Left lung (tissue), 4 donors: ENCODE measurements at regions not wholly inside any gene's neighbourhood (a gene's known extent, or its start where the extent isn't known, plus 50 kb on each side); places are given as distances from the start of the nearest gene placed in this dataset.

Source experiments
- ATAC-seq: fragments of 200-7000 bp; cut with Tn5 transposase; one replicate; pipeline ENCODE4 v1.9.1; 2020; ENCODE audit warnings: moderate library complexity
- DNase-seq, 4 donors: peaks; one replicate each; pipeline ENCODE4 v3.0.0-alpha.2; 2013 to 2020
- H3K27ac ChIP-seq, 2 donors: fragments of 200-600 bp; sonication (generic) in 1 of 2; one replicate each; pipeline versions ENCODE4 v1.5.0 to v1.8.0; 2020 to 2021
- H3K27me3 ChIP-seq, 2 donors: fragments of 200-600 bp; sonication (generic) in 1 of 2; one replicate each; pipeline versions ENCODE4 v1.5.0 to v1.8.0; 2020 to 2021
- H3K36me3 ChIP-seq, 2 donors: fragments of 200-600 bp; sonication (generic) in 1 of 2; one replicate each; pipeline versions ENCODE4 v1.5.0 to v1.8.0; 2020 to 2021
- H3K4me1 ChIP-seq, 2 donors: fragments of 200-600 bp; one replicate each; pipeline ENCODE4 v1.8.0; 2021
- H3K4me3 ChIP-seq, 2 donors: fragments of 200-600 bp; sonication (generic) in 1 of 2; one replicate each; pipeline versions ENCODE4 v1.5.0 to v1.8.0; 2020 to 2021; ENCODE audit warnings: mild to moderate bottlenecking in 1 of 2
- H3K9me3 ChIP-seq, 2 donors: fragments of 200-600 bp; sonication (generic) in 1 of 2; one replicate each; pipeline versions ENCODE4 v1.5.0 to v1.8.0; 2020 to 2021
- intact Hi-C, 2 donors: fragments of 100-400 bp; cut with DNase I; formaldehyde crosslinking; loops; one replicate each; pipeline versions ENCODE4 v1.11.2 to v1.14.2; 2022
- TF ChIP-seq, protein P1 (sequence below), 2 donors: fragments of 200-600 bp; sonication (generic) in 1 of 2; IDR thresholded peaks; one replicate each; pipeline versions ENCODE4 v1.5.0 to v1.8.0; 2021; ENCODE audit warnings: antibody characterized with exemption in 2 of 2
- donor health status: DM: no; HTN: yes; CAD: no.
- donor health status: DM: no; HTN: no; CAD: no.

DNA sequence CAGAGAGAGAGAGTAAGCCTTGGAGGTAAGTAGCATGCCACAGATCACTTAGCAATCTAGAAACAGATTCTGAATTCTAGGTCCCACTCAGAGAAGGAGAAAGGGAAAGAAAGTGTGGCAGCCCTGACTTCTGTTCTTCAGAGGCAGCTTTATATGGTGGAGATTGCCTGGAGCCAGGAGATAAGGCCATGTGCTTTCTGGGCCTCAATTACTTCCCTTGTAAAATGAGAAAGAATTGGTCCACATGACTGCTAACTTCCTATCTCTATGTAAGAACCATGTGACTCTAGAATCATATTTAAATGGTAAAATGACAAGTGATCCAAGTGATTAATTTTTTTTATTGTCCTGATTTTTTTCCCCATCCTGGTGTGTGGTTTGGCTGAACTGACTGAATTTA lies 64.1 kb downstream of the HHEX start:
- no peaks in the 10 kb centered on the region for H3K9me3 ChIP-seq
- H3K36me3 ChIP-seq = no peaks in the 10 kb centered on the region
- no peak for DNase-seq
- ATAC-seq = no peak
- TF ChIP-seq, protein P1, sequence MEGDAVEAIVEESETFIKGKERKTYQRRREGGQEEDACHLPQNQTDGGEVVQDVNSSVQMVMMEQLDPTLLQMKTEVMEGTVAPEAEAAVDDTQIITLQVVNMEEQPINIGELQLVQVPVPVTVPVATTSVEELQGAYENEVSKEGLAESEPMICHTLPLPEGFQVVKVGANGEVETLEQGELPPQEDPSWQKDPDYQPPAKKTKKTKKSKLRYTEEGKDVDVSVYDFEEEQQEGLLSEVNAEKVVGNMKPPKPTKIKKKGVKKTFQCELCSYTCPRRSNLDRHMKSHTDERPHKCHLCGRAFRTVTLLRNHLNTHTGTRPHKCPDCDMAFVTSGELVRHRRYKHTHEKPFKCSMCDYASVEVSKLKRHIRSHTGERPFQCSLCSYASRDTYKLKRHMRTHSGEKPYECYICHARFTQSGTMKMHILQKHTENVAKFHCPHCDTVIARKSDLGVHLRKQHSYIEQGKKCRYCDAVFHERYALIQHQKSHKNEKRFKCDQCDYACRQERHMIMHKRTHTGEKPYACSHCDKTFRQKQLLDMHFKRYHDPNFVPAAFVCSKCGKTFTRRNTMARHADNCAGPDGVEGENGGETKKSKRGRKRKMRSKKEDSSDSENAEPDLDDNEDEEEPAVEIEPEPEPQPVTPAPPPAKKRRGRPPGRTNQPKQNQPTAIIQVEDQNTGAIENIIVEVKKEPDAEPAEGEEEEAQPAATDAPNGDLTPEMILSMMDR (IDR thresholded peaks at IDR 0.05) = no peak
- intact Hi-C loops = loop anchor here in 1 of 2 donors (10.0 kb wide), 1 partner anchor 49 kb away; no protein-coding TSS in a partner anchor
- no peak overlapping the region for H3K4me3 ChIP-seq
- no peaks in the 10 kb centered on the region for H3K27me3 ChIP-seq
- H3K27ac ChIP-seq = no peak overlapping the region
- peaks cover 18 to 46% of the 10 kb centered on the region in 2 donors for H3K4me1 ChIP-seq

DNA sequence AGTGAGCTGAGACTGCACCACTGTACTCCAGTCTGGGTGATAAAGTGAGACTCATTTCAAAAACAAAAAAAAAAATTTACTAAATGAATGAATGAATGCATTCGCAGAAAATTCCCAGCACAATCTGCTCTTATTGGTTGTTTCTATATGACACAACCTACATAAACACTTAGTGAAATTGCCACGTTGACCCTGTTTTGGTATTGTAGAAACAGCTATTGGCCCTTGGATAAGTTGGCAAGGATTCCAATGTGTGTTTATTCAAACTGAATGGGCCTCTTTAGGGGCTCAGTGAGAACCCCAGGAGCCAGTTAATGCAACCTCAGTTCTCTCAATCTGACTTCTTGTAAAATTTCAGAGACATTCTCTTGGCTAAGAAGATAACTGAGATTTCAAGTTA lies 66.0 kb downstream of the HHEX start:
- TF ChIP-seq, protein P1 (IDR thresholded peaks at IDR 0.05) = no peak
- Histone ChIP-seq H3K4me3 (no peak overlapping the region), H3K36me3 (no peaks in the 10 kb centered on the region), H3K9me3 (no peaks in the 10 kb centered on the region), H3K4me1 (peaks cover 18 to 58% of the 10 kb centered on the region in 2 donors), H3K27ac (peak overlapping the region in 1 of 2 donors; percentile 89), H3K27me3 (no peaks in the 10 kb centered on the region)
- intact Hi-C loops = loop anchor here in 1 of 2 donors (10.0 kb wide), 1 partner anchor 51 kb away; no protein-coding TSS in a partner anchor
- DNase-seq (peak in 1 of 4 donors; percentile 17), ATAC-seq (no peak)

DNA sequence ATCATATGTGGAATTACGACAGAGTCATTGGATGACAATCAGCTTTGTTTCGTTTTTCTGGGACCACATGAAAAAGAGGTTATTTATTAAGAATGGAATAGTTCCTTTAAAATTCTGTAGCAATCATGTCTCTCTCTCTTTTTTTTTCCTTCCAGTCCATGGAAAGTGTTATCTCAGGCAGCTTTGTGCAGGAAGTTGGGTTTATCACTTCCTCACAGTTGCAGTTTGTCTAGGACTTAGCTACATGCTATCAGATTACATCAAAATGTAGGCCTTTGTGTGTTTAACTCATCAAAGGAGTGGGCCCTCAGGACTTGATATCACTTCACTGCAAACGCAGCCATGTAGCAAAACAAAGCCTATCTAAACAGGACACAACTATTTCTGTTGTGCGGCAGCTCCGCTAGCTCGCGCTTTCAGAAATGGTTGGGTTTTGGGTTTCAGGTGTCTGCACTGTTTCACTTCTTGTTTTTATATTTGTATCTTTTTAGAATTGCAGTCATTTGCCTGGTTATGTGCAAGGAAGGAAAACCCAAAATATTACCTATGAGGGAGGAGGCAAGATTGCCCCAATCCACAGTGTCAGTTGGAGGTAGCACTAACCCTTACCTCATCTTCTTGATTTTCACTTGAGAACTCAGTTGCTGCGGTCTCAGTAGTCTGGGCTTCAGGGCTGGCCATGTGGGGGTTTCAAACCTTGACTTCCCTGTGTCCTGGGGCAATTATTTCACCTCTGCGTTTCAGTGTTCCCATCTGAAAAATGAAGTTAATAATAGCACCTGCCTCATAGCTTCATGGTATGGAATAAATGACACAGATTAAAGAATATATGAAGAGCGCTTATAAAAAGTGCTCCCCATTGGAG lies 66.7 kb downstream of the HHEX start:
- no peak for ATAC-seq
- intact Hi-C loops = loop anchor here in 1 of 2 donors (10.0 kb wide), 1 partner anchor 52 kb away; no protein-coding TSS in a partner anchor
- H3K4me3 ChIP-seq = no peak overlapping the region

DNA sequence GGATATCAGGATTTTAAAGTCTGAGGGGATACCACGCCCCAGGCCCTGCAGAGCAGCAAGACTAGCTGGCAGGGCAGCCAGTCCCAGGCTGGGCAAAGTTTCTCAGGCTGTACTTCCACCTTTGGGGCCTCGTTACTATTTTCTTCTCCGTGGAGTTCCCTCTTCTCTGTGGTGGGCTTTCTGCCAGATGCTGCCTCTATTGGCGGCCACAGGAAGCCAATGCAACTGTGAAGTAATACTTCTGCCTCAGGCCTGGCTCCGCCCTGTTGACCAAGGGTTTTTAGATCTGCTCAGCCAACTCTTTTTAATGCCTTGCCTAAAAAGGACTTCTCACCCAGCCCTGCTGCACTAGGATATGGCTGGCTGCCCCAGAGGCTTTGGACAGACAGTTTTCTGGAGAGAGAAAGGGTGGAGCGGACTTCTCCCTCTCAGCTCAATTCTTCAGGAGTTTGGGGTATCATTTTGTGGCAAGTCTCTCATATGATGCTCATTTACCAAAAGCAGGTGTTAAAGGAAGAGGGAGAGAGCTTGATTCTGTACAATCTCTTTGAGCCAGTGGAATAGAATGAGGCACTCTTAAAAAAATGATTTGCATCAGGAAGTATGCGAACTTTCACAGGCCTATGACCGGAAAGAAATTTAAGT lies 67.4 kb downstream of the HHEX start:
- no peak overlapping the region for H3K4me3 ChIP-seq
- TF ChIP-seq, protein P1 (IDR thresholded peaks at IDR 0.05) = peak in 1 of 2 donors; percentile 31
- no peaks in the 10 kb centered on the region for H3K9me3 ChIP-seq
- H3K36me3 ChIP-seq = no peaks in the 10 kb centered on the region
- H3K4me1 ChIP-seq = peaks cover 18 to 70% of the 10 kb centered on the region in 2 donors
- no peaks in the 10 kb centered on the region for H3K27me3 ChIP-seq
- peak; percentile 46 to 90 (median 86) for DNase-seq
- peak overlapping the region; percentile 70 to 89 for H3K27ac ChIP-seq
- intact Hi-C loops = loop anchor here in 1 of 2 donors (10.0 kb wide), 1 partner anchor 52 kb away; no protein-coding TSS in a partner anchor
- ATAC-seq = peak; percentile 89

More for the DNA sequence above, 66.7 kb downstream of the HHEX start:
- Histone ChIP-seq H3K27ac (peak overlapping the region; percentile 70 to 89), H3K4me1 (peaks cover 18 to 62% of the 10 kb centered on the region in 2 donors), H3K27me3 (no peaks in the 10 kb centered on the region), H3K9me3 (no peaks in the 10 kb centered on the region), H3K36me3 (no peaks in the 10 kb centered on the region)
- DNase-seq = no peak
- TF ChIP-seq, protein P1 (IDR thresholded peaks at IDR 0.05) = no peak

DNA sequence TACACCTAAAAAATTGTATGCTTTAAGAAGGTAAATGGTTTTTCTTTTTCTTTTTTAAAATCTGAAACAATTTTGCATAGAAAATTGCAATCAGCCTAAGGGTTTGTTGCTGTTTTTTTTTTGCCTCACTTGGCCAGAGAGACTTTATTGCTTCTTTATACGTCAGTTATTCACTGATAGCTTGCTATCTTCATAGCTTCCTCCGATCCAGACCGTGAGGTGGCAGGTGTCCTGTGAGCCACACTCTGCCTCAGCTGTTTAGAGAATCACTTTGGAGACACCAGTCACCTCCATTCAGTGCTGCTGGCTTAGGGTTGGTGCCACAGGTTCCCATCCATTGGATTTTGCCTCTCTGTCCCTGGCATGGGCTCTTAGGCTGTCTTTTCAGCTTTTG lies 68.0 kb downstream of the HHEX start:
- intact Hi-C loops = loop anchor here in 1 of 2 donors (10.0 kb wide), 1 partner anchor 53 kb away; no protein-coding TSS in a partner anchor
- no peak for DNase-seq
- H3K27ac ChIP-seq = peak overlapping the region; percentile 70 to 89

More for the DNA sequence above, 68.0 kb downstream of the HHEX start:
- Histone ChIP-seq H3K4me1 (peaks cover 18 to 71% of the 10 kb centered on the region in 2 donors), H3K4me3 (no peak overlapping the region), H3K27me3 (no peaks in the 10 kb centered on the region), H3K9me3 (no peaks in the 10 kb centered on the region), H3K36me3 (no peaks in the 10 kb centered on the region)
- ATAC-seq = no peak
- TF ChIP-seq, protein P1 (IDR thresholded peaks at IDR 0.05) = no peak
